ENCODE measurements at regions not wholly inside any gene's neighbourhood (a gene's known extent, or its start where the extent isn't known, plus 50 kb on each side); places are given as distances from the start of the nearest gene placed in this dataset.

DNA sequence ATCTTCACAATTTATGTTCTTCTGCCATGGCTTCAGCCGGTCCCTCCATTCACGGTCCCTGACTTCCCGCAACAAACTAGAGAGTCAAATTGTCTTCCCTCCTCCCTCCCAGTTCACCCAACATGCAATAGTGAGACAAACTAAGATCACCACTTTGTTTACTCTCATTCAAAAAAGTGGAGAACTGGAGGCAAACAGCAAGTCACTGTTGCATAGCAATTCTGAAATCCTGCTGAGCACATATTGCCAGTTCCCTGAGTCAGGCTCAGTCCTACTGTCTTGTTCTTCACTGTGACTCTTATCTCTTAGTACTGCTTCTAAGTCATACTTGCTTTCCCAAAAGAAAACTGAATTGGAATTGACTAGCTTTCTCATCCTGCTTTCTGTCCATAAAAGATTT lies 287.2 kb upstream of the SASH1 start:
- DNase-seq = no peak

DNA sequence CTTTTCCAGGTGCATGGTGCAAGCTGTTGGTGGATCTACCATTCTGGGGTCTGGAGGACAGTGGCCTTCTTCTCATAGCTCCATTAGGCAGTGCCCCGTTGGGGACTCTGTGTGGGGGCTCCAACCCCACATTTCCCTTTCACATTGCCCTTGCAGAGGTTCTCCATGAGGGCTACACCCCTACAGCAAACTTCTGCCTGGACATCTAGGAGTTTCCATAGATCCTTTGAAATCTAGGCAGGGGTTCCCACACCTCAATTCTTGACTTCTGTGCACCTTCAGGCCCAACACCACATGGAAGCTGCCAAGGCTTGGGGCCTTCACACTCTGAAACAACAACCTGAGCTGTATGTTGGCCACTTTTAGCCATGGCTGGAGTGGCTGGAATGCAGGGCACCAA lies 282.8 kb upstream of the SASH1 start:
- no peak for DNase-seq

DNA sequence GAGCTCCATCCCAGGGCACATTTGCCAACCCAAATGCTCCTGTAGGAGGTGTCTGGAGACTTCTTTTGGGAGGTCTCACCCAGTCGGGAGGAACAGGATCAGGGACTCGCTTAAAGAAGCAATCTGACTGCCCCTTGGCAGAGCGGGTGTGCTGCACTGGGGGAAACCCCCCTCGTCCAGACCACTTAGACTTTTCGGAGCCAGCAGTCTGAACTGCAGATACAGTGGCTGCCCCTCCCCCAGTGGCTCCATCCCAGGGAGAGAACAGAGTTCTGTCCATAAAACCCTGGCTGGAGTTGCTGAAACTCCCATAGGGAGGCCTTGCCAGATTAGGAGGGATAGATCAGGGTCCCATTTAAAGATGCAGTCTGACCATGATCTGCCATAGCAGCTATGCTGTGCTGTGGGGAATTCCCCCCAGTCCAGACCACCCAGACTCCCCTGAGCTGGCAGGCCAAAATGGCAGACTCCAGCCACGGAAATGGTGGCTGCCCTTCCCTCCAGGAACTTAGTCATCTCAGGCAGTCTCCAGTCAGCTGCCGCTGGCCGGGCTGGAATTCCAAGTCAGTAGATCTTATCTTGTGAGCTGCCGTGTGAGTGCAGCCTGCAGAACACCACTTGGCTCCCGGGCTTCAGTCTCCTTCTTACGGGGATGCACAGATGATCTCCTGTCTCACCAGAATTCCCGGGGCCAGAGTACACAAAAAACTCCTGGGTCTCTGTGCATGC lies 278.1 kb upstream of the SASH1 start:
- peak; percentile 74 for DNase-seq

DNA sequence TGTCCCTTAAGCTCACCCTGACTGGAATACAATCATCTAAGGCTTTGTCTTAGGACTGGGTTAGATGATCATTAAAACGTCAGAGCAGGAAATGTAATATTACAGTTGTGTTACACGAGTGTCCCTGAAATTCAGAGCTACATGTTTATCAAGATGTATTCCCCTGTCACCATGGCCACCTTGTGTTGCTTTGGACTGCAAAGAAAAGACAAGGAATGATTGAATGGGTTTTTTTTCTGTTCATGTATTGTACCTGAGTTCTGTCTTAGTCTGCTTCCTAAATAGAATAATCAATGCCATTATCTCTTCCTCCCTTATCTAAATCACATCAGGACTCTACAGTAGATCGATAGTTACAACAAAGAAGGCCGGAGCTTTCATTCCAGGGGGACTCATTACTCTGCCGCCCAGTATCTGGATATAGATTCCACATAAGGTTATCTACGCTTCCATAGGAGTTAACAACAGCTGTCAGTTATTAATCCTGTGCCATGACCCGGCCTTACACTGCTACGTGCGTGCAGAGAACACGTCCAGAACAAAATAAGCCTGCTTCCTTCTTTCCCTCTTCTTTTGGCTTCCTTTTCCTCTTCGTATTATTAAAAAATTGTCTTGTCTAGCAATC lies 274.1 kb upstream of the SASH1 start:
- DNase-seq = no peak

DNA sequence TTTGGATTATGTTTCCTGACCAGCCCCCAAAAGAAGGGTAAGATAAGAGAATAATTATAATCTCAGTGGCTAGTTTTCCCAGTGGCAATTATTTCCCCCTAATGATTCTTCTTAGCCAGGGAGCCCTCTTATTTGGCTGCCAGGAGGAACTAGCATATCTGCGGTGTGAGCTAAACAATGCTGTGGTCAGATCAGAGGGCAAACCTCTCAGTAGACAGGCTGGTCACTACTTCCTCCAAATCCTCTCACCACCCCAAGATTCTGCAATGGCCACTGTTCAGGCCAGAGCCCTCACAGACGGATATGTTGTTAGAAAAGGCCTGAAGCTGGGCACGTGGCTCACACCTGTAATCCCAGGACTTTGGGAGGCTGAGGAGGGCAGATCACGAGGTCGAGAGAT lies 273.4 kb upstream of the SASH1 start:
- DNase-seq = no peak

DNA sequence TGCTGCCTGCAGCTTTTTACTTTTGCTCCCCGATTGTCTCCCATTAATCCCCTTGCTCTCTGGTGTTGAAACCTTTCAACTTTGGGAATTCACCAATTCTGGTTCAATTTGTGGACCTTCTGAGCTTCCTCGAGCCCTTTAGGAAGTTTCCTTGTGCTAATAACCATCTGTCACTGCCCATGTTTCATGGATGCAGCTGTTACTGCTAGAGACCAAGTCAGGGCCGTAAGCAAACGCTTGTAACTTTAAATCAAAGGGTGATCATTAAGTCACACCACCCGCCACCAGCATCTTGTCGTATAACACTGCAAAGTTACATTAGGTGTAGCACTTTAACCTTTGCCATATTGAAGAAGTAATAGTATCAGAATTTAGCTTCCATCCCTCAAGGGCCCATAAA lies 268.3 kb upstream of the SASH1 start:
- DNase-seq = no peak

DNA sequence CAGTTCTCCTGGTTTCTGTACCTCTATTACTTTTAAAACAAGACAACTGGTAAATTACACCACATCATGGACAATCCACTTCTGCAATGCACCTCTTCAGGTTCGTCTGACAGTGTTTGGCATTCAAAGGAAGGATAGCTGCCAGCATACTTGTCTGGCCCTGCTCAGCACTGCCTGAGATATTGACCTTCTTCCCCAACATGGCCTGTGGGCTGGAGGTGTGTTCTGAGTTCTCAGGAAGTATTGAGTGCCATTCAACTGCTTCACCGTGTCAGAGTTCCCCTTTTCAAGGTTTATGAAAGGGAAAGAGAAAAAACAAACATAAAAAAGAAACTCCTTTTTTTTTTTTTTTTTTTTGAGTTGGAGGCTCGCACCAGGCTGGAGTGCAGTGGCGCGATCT lies 267.9 kb upstream of the SASH1 start:
- DNase-seq = no peak

DNA sequence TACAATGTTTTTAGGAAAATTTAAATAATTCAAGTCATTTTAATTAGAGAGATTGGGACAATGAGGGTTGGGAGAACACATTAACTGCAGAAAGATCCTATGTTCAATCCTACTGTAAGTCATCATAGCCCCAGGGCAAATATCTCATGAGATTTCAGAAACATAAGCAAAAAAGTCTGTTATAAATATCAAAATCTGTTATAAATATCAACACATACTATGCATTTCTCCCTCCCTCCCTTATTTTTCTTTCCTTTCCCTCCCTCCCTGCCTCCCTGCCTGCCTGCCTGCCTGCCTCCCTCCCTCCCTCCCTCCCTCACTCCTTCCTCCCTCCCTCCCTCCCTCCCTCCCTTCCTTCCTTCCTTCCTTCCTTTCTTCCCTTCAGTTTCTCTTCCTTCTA lies 267.3 kb upstream of the SASH1 start:
- no peak for DNase-seq

DNA sequence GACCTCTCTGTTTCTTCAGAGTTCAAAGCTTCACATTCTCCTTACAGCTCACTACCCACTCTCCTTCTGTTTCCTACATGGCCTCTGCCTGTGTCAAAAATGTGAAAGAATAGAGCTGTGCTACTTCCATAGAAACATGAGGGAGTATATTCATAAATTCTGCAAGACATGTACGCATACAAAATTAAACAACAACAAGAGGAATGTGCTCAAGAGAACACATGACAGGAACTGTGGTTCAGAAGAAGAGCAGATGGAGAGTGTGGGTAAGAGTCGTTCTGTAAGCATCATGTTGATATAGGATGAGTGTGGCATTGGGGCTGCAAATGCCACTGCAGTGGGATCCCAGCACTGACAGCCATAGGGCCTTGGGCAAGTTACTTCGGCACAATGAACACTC lies 266.6 kb upstream of the SASH1 start:
- DNase-seq = no peak

DNA sequence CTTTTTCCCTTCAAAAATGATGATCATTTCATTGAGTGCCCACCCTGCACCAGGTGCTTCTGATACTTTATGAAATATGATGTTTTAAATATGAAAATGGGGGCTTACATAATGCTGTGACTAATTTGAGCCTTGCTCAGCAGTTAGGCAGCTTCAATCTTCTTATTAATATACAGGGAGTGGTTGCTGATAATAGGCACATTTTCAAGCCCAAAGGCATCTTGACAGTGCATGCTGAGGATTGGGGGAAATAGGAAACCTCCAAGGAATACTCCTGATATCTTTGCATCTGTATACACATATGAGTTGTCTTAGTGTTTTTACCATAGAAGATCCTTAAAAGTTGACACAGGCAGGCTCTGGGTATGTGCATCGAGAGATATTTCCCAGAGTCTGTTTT lies 262.3 kb upstream of the SASH1 start:
- no peak for DNase-seq

DNA sequence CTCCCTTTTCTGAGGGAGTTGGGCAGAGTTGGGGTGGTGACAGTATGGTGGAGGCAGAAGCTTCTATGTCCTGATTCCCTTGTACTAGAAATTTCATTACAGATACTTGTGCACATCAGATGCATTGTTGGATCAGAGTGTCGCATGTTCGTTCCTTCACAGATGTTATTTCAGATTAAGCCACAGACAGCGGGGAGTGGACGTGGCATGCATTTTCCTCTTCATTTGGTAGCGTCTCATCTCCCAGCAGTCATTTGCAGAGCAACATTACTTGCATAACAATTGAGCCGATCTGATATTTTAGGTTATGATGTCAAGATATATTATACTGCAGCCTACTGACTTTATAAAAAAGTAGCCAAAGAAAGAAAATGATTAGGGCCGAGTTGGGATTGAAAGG lies 261.6 kb upstream of the SASH1 start:
- DNase-seq = no peak

DNA sequence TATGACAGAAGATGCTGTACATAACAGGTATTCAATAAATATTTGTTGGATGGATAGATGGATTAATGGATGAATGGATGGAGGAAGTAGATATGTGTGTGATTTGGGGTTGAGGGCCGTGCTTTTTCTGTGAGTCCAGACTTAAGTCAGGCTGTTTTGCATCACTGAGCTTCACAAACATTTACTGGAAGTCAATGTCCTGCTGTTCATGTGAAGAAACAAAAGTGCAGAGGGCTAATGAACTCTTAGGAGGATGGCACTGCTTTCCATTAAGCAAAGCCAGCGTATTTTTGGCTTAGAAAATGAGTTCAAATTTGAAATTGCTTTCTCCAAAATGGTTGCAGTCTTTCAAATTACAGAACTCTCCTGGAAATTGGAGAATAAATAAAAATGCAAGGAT lies 260.6 kb upstream of the SASH1 start:
- DNase-seq = no peak

DNA sequence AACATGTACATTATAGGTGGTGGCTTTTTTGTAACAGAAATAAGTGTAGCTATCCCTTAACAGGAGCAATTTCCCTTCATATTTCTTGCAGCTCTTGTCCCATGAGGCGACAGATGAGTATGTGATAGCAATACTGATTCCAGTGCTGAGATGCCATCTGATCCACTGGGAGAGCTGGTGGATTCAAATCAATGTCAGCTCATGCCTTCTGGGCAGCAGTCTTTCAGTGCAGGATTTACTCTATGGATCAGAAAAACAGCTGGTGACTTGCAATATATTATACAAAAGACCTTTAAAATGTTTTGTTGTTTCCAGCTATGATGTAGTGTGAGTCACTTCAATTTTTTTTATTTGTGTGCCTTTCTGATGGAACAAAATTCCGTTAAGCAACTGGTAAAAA lies 259.9 kb upstream of the SASH1 start:
- DNase-seq = no peak

DNA sequence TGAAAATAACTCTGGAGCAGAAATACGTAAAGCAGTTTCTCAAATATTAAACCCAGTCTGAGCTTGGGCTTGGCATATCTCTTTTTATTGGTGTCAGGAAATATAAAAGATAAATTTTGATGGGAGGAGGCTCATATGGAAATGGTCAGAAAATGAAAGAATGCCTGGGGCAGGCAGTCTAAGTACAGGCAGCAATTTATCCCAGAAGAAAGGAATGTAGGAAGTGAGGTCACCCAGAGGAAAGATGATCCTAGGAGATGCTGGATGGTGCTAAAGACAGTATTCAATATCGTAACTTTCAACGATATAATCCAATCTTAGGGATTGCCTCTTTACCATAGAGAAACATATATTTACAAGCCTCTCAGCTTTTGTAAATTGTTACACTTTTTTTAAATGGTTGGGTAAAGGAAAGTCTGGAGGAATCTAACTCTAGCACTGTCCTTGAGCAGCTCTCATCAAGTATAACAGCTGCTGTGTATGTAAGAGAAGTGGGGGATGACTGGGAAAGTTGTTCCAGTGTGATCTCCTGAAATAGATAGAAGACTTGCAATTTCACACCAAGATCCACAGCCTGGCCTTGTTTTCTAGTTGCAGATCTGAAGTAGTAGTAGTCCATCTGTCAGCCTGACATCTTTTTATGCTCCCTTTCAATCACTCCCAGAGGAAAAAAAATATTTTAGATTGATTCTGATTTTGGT lies 256.9 kb upstream of the SASH1 start:
- DNase-seq = peak; percentile 31

DNA sequence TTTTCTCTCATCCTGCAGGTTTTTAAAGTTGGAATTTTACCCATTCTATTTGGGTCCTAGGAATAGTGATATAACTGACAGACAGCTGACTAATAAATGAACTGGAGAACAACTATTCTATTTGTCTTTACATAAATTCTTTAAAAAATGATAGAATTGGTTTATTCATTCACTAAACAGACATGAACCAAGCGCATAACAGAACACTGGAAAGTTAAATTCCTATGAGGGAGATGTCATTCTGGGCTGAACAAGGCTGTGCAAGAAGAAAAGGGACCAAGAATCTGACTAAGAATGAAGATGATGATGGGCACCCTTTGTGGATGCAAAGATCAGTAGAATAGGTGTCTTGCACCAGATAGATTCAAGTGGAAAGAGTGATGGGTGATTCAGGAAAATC lies 256.3 kb upstream of the SASH1 start:
- DNase-seq = no peak

DNA sequence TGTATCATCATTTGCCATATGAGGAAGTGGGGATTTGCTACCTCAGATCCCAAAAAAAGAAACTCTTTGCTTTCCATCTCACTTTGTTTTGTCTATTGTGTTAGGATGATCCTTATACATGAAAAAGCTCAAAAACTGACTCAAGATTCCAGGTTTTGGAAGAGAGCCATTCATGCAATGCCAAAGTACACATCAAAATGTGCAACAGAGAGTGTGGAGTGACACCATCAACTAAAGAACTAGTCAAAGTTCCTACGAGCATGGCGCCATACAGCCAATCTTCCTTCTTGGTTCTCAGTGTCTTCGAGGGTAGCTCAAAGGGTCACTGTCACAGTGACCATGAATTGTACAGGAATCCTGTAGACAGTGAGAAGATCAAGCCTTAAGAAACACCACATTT lies 255.8 kb upstream of the SASH1 start:
- no peak for DNase-seq

DNA sequence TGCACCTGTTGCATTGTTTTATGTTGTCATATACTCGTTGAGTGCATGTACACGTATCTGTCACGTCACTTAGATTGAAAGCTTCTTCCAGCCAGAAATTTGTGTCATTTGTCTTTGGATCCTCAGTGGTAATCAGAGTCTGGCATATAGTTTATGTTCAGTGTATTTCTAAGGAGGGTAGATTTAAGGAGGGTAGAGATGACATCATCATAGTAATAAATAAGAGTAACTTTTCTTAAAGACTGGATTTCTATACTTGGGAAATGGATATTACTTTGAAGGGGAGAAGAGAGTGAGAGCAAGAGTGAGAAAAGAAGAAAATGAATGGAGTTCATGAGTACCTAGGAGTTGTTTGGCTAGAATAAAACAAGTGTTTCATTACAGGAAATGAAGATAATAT lies 255.0 kb upstream of the SASH1 start:
- DNase-seq = no peak

DNA sequence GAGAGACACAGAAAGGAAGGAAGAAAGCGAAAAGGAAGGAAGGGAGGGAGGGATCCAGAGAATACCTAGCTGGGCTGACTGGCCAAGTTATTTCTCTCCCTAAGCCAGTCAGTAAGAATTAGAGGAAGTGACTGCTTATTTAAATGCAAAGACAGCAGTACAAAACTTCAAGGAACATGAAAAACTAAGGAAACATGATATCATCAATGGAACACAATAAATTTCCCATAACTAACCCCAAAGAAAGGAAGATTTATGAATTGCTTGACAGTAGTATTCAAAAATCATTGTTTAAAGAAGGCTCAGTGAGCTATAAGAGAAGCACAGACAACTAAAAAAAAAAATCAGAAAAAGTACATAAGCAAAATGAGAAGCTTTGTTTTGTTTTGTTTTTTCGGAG lies 252.3 kb upstream of the SASH1 start:
- DNase-seq = no peak

DNA sequence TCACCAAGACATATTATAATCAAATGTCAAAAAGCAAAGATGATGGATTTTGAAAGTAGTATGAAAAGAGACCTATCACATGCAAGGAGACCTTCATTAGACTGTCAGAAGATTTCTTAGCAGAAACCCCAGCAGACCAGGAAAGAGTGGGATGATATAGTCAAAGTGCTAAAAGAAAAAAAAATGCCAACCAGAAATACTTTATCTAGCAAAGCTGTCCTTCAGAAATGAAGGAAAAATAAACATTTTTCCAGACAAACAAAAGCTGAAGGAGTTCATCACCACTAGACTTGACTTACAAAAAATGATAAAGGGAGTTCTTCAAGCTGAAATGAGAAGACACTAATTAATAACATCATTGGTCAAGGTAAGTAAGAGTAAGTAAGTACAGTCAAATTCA lies 251.2 kb upstream of the SASH1 start:
- no peak for DNase-seq

DNA sequence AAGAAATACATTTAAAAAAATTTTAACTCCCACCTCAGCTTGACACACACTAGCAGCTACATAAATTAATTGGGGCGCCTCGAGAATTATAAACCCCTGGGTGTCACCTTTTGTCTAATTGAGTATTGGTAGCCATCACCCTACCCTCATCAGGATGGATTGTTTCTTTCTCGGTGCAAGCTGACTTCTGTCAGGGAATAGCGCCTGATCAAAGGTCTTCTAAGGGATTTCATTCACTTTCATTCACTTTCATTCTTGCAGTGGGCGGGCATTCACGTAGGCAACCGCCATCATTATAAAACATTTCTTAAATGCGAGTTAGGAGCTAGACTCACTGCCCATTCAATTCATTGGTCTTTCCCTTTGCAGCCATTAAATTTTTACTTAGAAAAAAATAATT lies 239.2 kb upstream of the SASH1 start:
- DNase-seq = no peak

DNA sequence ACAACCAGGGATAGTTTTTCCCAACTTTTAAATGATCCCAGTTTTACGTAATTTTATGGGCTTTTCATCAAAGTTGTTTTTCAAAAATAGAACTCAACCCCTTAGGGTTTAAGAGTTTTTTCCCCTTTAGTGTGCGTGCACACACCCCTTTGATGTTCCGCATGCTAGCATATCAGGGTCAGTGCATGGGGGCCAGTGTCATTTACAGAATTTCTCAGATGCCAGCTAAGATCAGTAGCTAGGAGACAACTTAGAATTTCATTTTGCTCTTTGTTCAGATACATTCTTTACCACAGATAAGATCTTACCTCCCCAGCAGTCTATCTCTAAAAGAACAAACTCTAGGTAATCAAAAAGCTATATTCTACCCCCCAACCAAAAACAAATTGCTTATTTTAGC lies 238.5 kb upstream of the SASH1 start:
- DNase-seq = no peak

DNA sequence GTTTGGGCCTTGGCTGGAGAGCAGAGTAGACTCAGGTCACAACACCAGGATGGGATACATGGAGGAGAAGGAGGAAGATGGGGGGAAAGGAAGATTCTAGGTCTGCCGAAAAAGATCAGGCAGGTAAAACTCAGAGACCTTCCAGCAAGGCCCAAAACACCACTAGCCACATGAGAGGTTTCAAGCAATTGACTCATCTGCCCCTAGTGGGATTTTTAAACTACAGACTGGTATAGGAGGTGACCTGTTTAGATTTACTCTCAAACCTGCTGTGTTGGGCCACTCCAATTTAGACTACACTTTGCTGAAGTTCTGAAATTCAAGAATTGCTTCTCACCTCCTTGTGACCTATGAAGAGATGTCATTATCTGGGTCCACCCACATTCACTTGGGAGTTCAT lies 236.9 kb upstream of the SASH1 start:
- no peak for DNase-seq

DNA sequence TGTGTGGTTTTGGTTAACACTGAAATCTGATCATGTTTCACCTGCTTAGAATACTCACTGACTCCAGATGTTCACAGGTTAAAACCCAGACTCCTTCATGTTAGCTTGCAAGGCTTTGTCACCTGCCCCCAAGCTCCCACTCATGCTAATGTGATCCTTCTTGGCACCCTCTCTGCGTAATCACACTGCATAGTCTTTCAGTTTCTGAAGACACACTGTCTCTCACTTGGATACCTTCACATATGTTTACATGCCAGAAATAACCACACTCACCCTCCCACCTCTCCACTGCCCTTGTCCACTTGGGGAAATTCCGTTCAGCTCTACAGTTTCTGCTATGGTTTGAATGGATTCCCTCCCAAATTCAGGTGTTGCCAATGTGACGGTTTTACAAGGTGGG lies 234.7 kb upstream of the SASH1 start:
- no peak for DNase-seq

DNA sequence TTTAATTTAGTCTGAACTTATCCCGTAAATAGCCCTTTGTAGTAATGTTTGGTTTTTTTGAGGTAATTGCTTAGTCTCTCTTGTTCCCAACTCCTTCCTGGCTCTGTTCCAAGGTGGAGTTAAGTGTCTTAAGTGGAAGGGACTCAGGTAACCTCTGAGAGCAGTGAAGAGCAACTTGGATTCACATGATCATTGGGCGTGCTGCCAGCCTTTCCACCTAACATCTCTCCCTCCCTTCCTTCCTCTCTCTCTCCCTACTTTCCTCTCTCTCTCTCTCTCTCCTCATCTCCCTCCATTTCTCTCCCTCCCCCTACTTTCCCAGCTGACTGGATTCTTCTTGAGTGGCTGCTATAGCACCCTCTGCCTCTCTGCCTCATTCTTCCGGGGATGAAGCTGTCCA lies 232.9 kb upstream of the SASH1 start:
- DNase-seq = no peak

All from fibroblast of skin of scalp (primary cell).